Right atrium auricular region (tissue), 2 donors: ENCODE measurements at regions not wholly inside any gene's neighbourhood (a gene's known extent, or its start where the extent isn't known, plus 50 kb on each side); places are given as distances from the start of the nearest gene placed in this dataset.

Experiments
- DNase-seq: peaks from one replicate; pipeline ENCODE4 v3.0.0-alpha.2; 2019; ENCODE audit warnings: low spot score
- H3K27ac ChIP-seq, 2 donors: fragments of 200-600 bp; sonication (generic); 1 replicate in 1 of 2; 2 replicates in 1 of 2; pipeline ENCODE4 v1.5.1; 2016 to 2019
- H3K27me3 ChIP-seq, 2 donors: fragments of 200-600 bp; sonication (generic); one replicate each; pipeline versions ENCODE4 v1.5.1 to v1.6.0; 2017 to 2019
- H3K36me3 ChIP-seq: fragments of 200-600 bp; sonication (generic); one replicate; pipeline ENCODE4 v1.5.1; 2016
- H3K4me1 ChIP-seq, 2 donors: fragments of 200-600 bp; sonication (generic); one replicate each; pipeline versions ENCODE4 v1.5.1 to v1.6.0; 2017 to 2019
- H3K4me3 ChIP-seq, 2 donors: fragments of 200-600 bp; sonication (generic); 1 replicate in 1 of 2; 2 replicates in 1 of 2; pipeline ENCODE4 v1.5.1; 2017 to 2019; ENCODE audit warnings: mild to moderate bottlenecking in 1 of 2, moderate library complexity in 1 of 2
- H3K9me3 ChIP-seq, 2 donors: fragments of 200-600 bp; sonication (generic); one replicate each; pipeline ENCODE4 v1.5.1; 2019
- TF ChIP-seq, protein P1 (sequence below), 2 donors: fragments of 200-600 bp; sonication (generic); IDR thresholded peaks; one replicate each; pipeline ENCODE4 v1.5.1; 2019; ENCODE audit warnings: antibody characterized with exemption in 2 of 2

GRCh38 chr16:65476448-65476955 is 354.6 kb upstream of the CDH11 start:
- Histone ChIP-seq H3K4me1 (no peaks in the 10 kb centered on the region), H3K27me3 (no peaks in the 10 kb centered on the region), H3K36me3 (no peaks in the 10 kb centered on the region), H3K9me3 (no peaks in the 10 kb centered on the region), H3K27ac (no peak overlapping the region), H3K4me3 (no peak overlapping the region)
- no peak for DNase-seq
- TF ChIP-seq, protein P1, sequence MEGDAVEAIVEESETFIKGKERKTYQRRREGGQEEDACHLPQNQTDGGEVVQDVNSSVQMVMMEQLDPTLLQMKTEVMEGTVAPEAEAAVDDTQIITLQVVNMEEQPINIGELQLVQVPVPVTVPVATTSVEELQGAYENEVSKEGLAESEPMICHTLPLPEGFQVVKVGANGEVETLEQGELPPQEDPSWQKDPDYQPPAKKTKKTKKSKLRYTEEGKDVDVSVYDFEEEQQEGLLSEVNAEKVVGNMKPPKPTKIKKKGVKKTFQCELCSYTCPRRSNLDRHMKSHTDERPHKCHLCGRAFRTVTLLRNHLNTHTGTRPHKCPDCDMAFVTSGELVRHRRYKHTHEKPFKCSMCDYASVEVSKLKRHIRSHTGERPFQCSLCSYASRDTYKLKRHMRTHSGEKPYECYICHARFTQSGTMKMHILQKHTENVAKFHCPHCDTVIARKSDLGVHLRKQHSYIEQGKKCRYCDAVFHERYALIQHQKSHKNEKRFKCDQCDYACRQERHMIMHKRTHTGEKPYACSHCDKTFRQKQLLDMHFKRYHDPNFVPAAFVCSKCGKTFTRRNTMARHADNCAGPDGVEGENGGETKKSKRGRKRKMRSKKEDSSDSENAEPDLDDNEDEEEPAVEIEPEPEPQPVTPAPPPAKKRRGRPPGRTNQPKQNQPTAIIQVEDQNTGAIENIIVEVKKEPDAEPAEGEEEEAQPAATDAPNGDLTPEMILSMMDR (IDR thresholded peaks at IDR 0.05) = no peak

DNA sequence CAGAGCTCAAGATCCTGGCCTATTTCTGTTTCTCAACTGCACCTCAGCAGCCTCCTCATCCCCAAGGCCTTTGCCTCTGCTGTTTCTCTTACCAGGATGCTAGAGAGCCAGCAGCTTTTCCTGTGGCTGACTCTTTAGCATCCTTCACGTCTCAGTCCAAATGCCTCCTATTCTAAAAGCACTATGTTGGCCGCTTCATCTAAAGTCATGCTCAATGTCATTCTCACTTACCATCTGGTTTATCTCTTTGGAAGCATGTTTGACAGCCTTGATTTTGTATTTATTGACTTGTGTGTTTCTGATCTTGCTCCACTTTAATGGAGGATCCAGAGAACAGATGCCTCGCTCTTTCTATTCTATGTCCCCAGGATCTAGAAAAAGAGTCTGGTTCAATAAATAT is 351.8 kb upstream of the CDH11 start:
- Histone ChIP-seq H3K27me3 (no peaks in the 10 kb centered on the region), H3K4me1 (no peaks in the 10 kb centered on the region), H3K4me3 (no peak overlapping the region), H3K36me3 (no peaks in the 10 kb centered on the region), H3K27ac (no peak overlapping the region), H3K9me3 (no peaks in the 10 kb centered on the region)
- TF ChIP-seq, protein P1 (IDR thresholded peaks at IDR 0.05) = no peak
- no peak for DNase-seq

GRCh38 chr16:65469116-65469515 is 347.3 kb upstream of the CDH11 start:
- TF ChIP-seq, protein P1 (IDR thresholded peaks at IDR 0.05) = no peak
- no peaks in the 10 kb centered on the region for H3K36me3 ChIP-seq
- H3K27ac ChIP-seq = no peak overlapping the region
- no peaks in the 10 kb centered on the region for H3K9me3 ChIP-seq
- DNase-seq = no peak
- H3K27me3 ChIP-seq = no peaks in the 10 kb centered on the region
- no peak overlapping the region for H3K4me3 ChIP-seq
- H3K4me1 ChIP-seq = no peaks in the 10 kb centered on the region

- TF ChIP-seq, protein P1 (IDR thresholded peaks at IDR 0.05) = no peak
- no peaks in the 10 kb centered on the region for H3K27me3 ChIP-seq
- H3K4me3 ChIP-seq = no peak overlapping the region
- no peaks in the 10 kb centered on the region for H3K9me3 ChIP-seq
- DNase-seq = no peak
- no peaks in the 10 kb centered on the region for H3K36me3 ChIP-seq
- no peak overlapping the region for H3K27ac ChIP-seq
- no peaks in the 10 kb centered on the region for H3K4me1 ChIP-seq
Observed at GRCh38 chr16:65468133-65468532, 346.3 kb upstream of the CDH11 start.

GRCh38 chr16:65463652-65464260 is 341.9 kb upstream of the CDH11 start:
- Histone ChIP-seq H3K27ac (no peak overlapping the region), H3K27me3 (no peaks in the 10 kb centered on the region), H3K4me1 (no peaks in the 10 kb centered on the region), H3K9me3 (no peaks in the 10 kb centered on the region), H3K36me3 (no peaks in the 10 kb centered on the region), H3K4me3 (no peak overlapping the region)
- TF ChIP-seq, protein P1 (IDR thresholded peaks at IDR 0.05) = no peak
- no peak for DNase-seq

GRCh38 chr16:65457084-65457483 is 335.2 kb upstream of the CDH11 start:
- no peaks in the 10 kb centered on the region for H3K27me3 ChIP-seq
- H3K4me1 ChIP-seq = no peaks in the 10 kb centered on the region
- H3K27ac ChIP-seq = no peak overlapping the region
- H3K9me3 ChIP-seq = no peaks in the 10 kb centered on the region
- no peak overlapping the region for H3K4me3 ChIP-seq
- TF ChIP-seq, protein P1 (IDR thresholded peaks at IDR 0.05) = no peak
- no peaks in the 10 kb centered on the region for H3K36me3 ChIP-seq
- DNase-seq = no peak
